ENCODE measurements at regions not wholly inside any gene's neighbourhood (a gene's known extent, or its start where the extent isn't known, plus 50 kb on each side); places are given as distances from the start of the nearest gene placed in this dataset.

- ChIA-PET CTCF (no interaction called here), POLR2A (ENCODE audit: low non-redundant PET) (no interaction called here)
- H3K27me3 ChIP-seq (replicated peaks; ENCODE audit: insufficient read depth, low read depth, low read length, poor library complexity): no peaks in the 10 kb centered on the region
- no peak for TF ChIP-seq CTCF (conservative IDR thresholded peaks at IDR 0.05; ENCODE audit: low read depth, low read length)
- TF ChIP-seq EZH2 (IDR thresholded peaks at IDR 0.05; ENCODE audit: borderline replicate concordance, low read depth, low read length, poor library complexity, severe bottlenecking): no peak
- no peak for DNase-seq (ENCODE audit: low spot score)
- H3K4me1 ChIP-seq (ENCODE audit: insufficient read depth, low read length, poor library complexity, severe bottlenecking): no peaks in the 10 kb centered on the region
- H3K36me3 ChIP-seq (ENCODE audit: insufficient read depth, low read length, poor library complexity, severe bottlenecking): no peaks in the 10 kb centered on the region
- no peak overlapping the region for H3K4me3 ChIP-seq (ENCODE audit: low read depth, low read length, poor library complexity, severe bottlenecking)
- intact Hi-C loops (cut with micrococcal nuclease; ENCODE audit: unreplicated experiment): no loop called here
- BruUV-seq (replicated peaks): no TSS peak
- peaks cover 15% of the 10 kb centered on the region for H3K9me3 ChIP-seq (ENCODE audit: low read depth, low read length, poor library complexity, severe bottlenecking)
- no peak overlapping the region for H3K27ac ChIP-seq (ENCODE audit: low read depth, low read length, poor library complexity, severe bottlenecking)
Observed at GRCh38 chr4:11876104-11876503, 447.4 kb upstream of the HS3ST1 start.

- no peak for DNase-seq (ENCODE audit: low spot score)
- BruUV-seq (replicated peaks): no TSS peak
- ChIA-PET POLR2A (ENCODE audit: low non-redundant PET) (no interaction called here), CTCF (no interaction called here)
- H3K9me3 ChIP-seq (ENCODE audit: low read depth, low read length, poor library complexity, severe bottlenecking): peaks cover 8% of the 10 kb centered on the region
- no peaks in the 10 kb centered on the region for H3K4me1 ChIP-seq (ENCODE audit: insufficient read depth, low read length, poor library complexity, severe bottlenecking)
- H3K27ac ChIP-seq (ENCODE audit: low read depth, low read length, poor library complexity, severe bottlenecking): no peak overlapping the region
- no peak for TF ChIP-seq CTCF (conservative IDR thresholded peaks at IDR 0.05; ENCODE audit: low read depth, low read length)
- no peak for TF ChIP-seq EZH2 (IDR thresholded peaks at IDR 0.05; ENCODE audit: borderline replicate concordance, low read depth, low read length, poor library complexity, severe bottlenecking)
- no peaks in the 10 kb centered on the region for H3K27me3 ChIP-seq (replicated peaks; ENCODE audit: insufficient read depth, low read depth, low read length, poor library complexity)
- H3K36me3 ChIP-seq (ENCODE audit: insufficient read depth, low read length, poor library complexity, severe bottlenecking): no peaks in the 10 kb centered on the region
- intact Hi-C loops (cut with micrococcal nuclease; ENCODE audit: unreplicated experiment): no loop called here
- no peak overlapping the region for H3K4me3 ChIP-seq (ENCODE audit: low read depth, low read length, poor library complexity, severe bottlenecking)
Observed at GRCh38 chr4:11869191-11869870, 440.6 kb upstream of the HS3ST1 start.

GRCh38 chr4:11866391-11866790, 437.7 kb upstream of the HS3ST1 start:
- no peak overlapping the region for H3K4me3 ChIP-seq (ENCODE audit: low read depth, low read length, poor library complexity, severe bottlenecking)
- H3K36me3 ChIP-seq (ENCODE audit: insufficient read depth, low read length, poor library complexity, severe bottlenecking): no peaks in the 10 kb centered on the region
- no peaks in the 10 kb centered on the region for H3K4me1 ChIP-seq (ENCODE audit: insufficient read depth, low read length, poor library complexity, severe bottlenecking)
- no peak overlapping the region for H3K27ac ChIP-seq (ENCODE audit: low read depth, low read length, poor library complexity, severe bottlenecking)
- no TSS peak for BruUV-seq (replicated peaks)
- CTCF ChIA-PET: no interaction called here
- TF ChIP-seq EZH2 (IDR thresholded peaks at IDR 0.05; ENCODE audit: borderline replicate concordance, low read depth, low read length, poor library complexity, severe bottlenecking): no peak
- DNase-seq (ENCODE audit: low spot score): no peak
- H3K9me3 ChIP-seq (ENCODE audit: low read depth, low read length, poor library complexity, severe bottlenecking): peaks cover 8% of the 10 kb centered on the region
- POLR2A ChIA-PET (ENCODE audit: low non-redundant PET): no interaction called here
- intact Hi-C loops (cut with micrococcal nuclease; ENCODE audit: unreplicated experiment): no loop called here
- H3K27me3 ChIP-seq (replicated peaks; ENCODE audit: insufficient read depth, low read depth, low read length, poor library complexity): no peaks in the 10 kb centered on the region

GRCh38 chr4:11860996-11861395, 432.3 kb upstream of the HS3ST1 start:
- no peak for DNase-seq (ENCODE audit: low spot score)
- ChIA-PET CTCF (no interaction called here), POLR2A (ENCODE audit: low non-redundant PET) (no interaction called here)
- intact Hi-C loops (cut with micrococcal nuclease; ENCODE audit: unreplicated experiment): no loop called here
- no peak for TF ChIP-seq EZH2 (IDR thresholded peaks at IDR 0.05; ENCODE audit: borderline replicate concordance, low read depth, low read length, poor library complexity, severe bottlenecking)
- no peak for TF ChIP-seq CTCF (conservative IDR thresholded peaks at IDR 0.05; ENCODE audit: low read depth, low read length)
- H3K36me3 ChIP-seq (ENCODE audit: insufficient read depth, low read length, poor library complexity, severe bottlenecking): no peaks in the 10 kb centered on the region
- no peaks in the 10 kb centered on the region for H3K27me3 ChIP-seq (replicated peaks; ENCODE audit: insufficient read depth, low read depth, low read length, poor library complexity)
- no TSS peak for BruUV-seq (replicated peaks)
- H3K4me3 ChIP-seq (ENCODE audit: low read depth, low read length, poor library complexity, severe bottlenecking): no peak overlapping the region
- no peak overlapping the region for H3K27ac ChIP-seq (ENCODE audit: low read depth, low read length, poor library complexity, severe bottlenecking)
- peaks cover 17% of the 10 kb centered on the region for H3K9me3 ChIP-seq (ENCODE audit: low read depth, low read length, poor library complexity, severe bottlenecking)
- H3K4me1 ChIP-seq (ENCODE audit: insufficient read depth, low read length, poor library complexity, severe bottlenecking): no peaks in the 10 kb centered on the region

Data from A673 (cell line).